Limb (tissue), 2 donors: ENCODE measurements at regions not wholly inside any gene's neighbourhood (a gene's known extent, or its start where the extent isn't known, plus 50 kb on each side); places are given as distances from the start of the nearest gene placed in this dataset.

Experiments used
- DNase-seq, 2 donors: peaks; one replicate each; pipeline ENCODE4 v3.0.0-alpha.2; 2016; ENCODE audit errors: extremely low spot score in 2 of 2

- peak; percentile 84 to 86 for DNase-seq
Measured at GRCh38 chr2:13006829-13007717, 290.3 kb downstream of the TRIB2 start.

DNA sequence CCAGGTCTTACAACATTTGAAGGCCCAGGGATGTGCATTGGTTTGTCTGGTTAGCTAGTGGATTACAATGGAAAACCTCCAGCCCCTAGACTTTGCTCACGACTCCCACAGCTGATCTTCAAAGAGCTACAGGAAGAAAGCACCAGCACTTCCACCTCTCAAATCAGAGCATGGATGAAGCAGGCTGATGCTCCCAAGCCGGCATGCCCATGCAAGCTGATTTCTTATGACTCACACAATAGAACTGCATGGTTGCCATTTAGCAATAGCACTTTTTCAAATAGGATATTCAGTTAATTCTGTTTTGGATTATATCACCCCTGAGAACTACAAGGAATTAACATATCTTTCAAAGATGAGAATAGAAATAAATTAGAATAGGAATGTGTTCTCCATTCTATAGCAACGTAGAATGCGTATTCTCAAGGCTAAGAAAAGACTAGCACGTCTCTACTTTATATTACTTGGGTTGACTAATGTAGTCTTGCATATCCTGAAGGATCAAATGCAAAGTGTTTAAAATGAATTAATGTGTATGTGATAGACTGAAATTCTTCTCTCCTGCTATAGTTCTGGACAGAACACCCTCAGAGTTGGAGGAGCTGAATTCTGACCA lies 292.4 kb downstream of the TRIB2 start:
- no peak for DNase-seq

- no peak for DNase-seq
Measured at GRCh38 chr2:13010283-13010682, 293.5 kb downstream of the TRIB2 start.

DNA sequence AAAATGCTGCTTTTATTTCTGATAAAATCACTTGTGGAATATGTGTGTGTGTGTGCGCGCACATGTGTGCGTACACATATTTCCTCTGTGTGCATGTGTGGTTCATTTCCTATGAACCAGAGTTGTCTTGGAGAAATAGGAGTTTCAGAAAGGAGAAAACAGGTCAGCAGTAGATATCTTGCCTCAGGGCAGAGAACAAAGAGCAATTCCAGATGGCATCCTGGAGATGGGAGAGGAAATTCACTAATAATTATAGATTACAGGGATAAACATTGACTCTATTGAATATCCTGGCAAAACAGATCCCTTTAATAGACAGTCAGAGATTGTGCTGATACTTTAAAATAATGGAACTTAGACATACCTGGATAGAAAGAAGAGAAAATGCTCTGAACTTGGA lies 298.0 kb downstream of the TRIB2 start:
- no peak for DNase-seq

- DNase-seq = peak in 1 of 2 donors; percentile 23
Measured at GRCh38 chr2:13015532-13016320, 299.0 kb downstream of the TRIB2 start.

DNA sequence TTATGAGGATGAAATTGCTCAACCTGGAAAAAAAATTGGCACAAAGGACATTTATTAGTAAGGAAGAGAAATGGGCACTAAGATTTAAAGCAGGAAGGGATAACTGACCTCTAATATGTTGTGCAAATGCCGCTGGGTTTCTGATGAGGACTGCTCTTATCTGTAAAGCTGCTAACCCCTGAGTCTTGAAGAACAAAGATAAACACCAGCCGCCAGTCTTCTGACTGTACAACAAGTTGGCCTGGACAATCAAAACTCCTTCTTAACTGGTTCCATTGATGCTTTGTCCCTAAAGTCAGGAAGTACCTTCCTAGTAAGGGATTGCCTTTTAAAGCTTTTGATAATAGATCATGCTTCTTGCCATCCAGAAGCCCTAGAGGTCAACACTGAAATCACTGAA lies 301.8 kb downstream of the TRIB2 start:
- no peak for DNase-seq

- DNase-seq = no peak
Measured at GRCh38 chr2:13019781-13020180, 303.0 kb downstream of the TRIB2 start.

- no peak for DNase-seq
Measured at GRCh38 chr2:13020469-13020868, 303.7 kb downstream of the TRIB2 start.

GRCh38 chr2:13021470-13021957 lies 304.8 kb downstream of the TRIB2 start:
- no peak for DNase-seq

DNA sequence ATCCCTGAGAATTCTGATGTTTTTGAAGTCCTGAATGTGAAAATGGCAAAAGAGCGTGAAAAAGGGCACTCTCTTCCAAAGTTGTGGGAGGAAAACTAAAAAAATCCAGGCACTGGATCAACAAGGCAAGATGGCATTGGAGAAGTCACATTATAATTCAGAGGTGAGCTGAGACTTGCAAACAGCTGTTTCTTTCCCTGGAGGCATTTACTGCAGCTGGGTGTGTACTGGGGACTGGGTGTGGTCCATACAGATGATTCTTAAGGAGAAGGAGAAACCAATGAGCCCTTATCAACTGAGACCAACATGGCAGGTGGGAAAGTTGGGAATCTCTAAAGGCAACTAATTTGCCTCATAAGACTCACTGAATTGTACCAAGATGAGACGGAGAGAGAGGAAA lies 313.9 kb downstream of the TRIB2 start:
- DNase-seq = no peak

- DNase-seq = no peak
Measured at GRCh38 chr2:13034861-13035260, 318.1 kb downstream of the TRIB2 start.

GRCh38 chr2:13035866-13036265 lies 319.1 kb downstream of the TRIB2 start:
- no peak for DNase-seq

- DNase-seq = no peak
Measured at GRCh38 chr2:13040043-13040442, 323.3 kb downstream of the TRIB2 start.

- DNase-seq = peak in 1 of 2 donors; percentile 21
Measured at GRCh38 chr2:13046557-13047165, 329.9 kb downstream of the TRIB2 start.

GRCh38 chr2:13050764-13051163 lies 334.0 kb downstream of the TRIB2 start:
- no peak for DNase-seq

GRCh38 chr2:13052547-13052946 lies 335.8 kb downstream of the TRIB2 start:
- no peak for DNase-seq

DNA sequence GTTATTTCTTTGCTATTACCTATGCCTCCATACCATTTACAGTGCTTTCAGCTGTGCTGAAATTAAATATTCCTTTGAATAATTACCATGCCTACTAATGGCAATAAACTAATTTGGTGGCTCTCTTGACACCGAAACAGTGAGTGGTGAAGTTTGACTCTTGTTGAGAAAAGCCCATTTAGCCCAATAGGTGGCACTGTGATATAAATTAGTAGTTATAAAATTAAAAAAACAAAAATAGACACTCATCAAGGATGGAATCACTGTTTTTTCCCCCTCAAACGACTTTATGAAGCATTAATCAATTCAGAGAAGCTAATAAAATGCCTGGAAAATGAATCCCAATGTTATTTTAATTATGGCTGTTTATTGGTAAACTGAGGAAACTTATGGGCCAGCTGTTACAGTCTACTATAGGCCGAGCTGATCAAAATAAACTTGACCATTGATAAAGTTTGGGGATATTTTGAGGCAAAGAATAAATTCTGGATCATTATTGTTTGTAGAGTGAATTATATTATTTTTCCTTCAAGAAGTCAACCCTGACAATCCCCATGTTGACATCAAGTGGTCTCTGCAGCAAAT lies 339.6 kb downstream of the TRIB2 start:
- peak in 1 of 2 donors; percentile 16 for DNase-seq

GRCh38 chr2:13057671-13058070 lies 340.9 kb downstream of the TRIB2 start:
- DNase-seq = no peak

DNA sequence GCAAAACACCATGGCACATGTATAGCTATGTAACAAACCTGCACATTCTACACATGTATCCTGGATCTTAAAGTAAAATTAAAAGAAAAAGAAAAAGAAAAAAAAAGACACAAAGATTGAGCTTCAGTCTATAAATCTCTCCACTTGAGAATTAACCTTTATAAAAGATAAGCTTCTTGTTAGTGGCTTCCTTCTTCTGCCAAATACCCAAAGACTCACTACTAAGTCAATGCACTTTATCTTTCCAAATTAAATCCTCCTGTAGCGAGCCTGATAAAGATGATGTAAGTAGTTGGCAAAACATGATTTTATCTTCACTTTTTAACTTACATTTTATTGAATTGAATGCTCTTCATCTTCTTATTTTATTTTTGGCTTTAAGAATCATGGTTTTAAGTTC lies 349.9 kb downstream of the TRIB2 start:
- no peak for DNase-seq

- DNase-seq = no peak
Measured at GRCh38 chr2:13067508-13067907, 350.8 kb downstream of the TRIB2 start.

GRCh38 chr2:13089971-13090370 lies 373.2 kb downstream of the TRIB2 start:
- DNase-seq = no peak
